ENCODE measurements at regions not wholly inside any gene's neighbourhood (a gene's known extent, or its start where the extent isn't known, plus 50 kb on each side); places are given as distances from the start of the nearest gene placed in this dataset.
A peak's percentile ranks its signal among the peaks of the same experiment; 100 is the strongest.

GRCh38 chr5:63495225-63495624, 467.0 kb downstream of the HTR1A start:
- no peak overlapping the region for H2BK120ac ChIP-seq (replicated peaks; ENCODE audit: low read depth, low read length)
- H3K4ac ChIP-seq (replicated peaks; ENCODE audit: insufficient read length, low read depth, low read length): no peak overlapping the region
- H2BK15ac ChIP-seq (ENCODE audit: low read length): no peak overlapping the region
- H3K27me3 ChIP-seq (replicated peaks in 1 of 4; ENCODE audit: control insufficient read depth in 3 of 4, extremely low read depth in 1 of 4, insufficient read depth in 3 of 4, low read length in 3 of 4): no peaks in the 10 kb centered on the region
- no peak overlapping the region for H2BK20ac ChIP-seq (ENCODE audit: low read length)
- H3K9me3 ChIP-seq (ENCODE audit: insufficient read depth in 2 of 2, low read depth in 1 of 2, low read length in 1 of 2): no peaks in the 10 kb centered on the region
- DNase-seq (ENCODE audit: low read depth in 1 of 2, low spot score in 2 of 2): no peak
- no peak overlapping the region for H3K9ac ChIP-seq (replicated peaks in 1 of 4; ENCODE audit: extremely low read depth in 1 of 4, low read depth in 3 of 4, low read length in 3 of 4)
- H4K5ac ChIP-seq (ENCODE audit: insufficient read length, low read depth, low read length): no peak overlapping the region
- H4K91ac ChIP-seq (replicated peaks; ENCODE audit: insufficient read length, low read length): no peak overlapping the region
- H3K56ac ChIP-seq (replicated peaks; ENCODE audit: insufficient read length, low read depth, low read length): no peak overlapping the region
- H2AK5ac ChIP-seq (ENCODE audit: low read depth, low read length): no peak overlapping the region
- H3K27ac ChIP-seq (ENCODE audit: low read depth, low read length): no peak overlapping the region
- ChIA-PET POLR2A (ENCODE audit: partially characterized antibody) (no interaction called here), CTCF (ENCODE audit: partially characterized antibody) (no interaction called here)
- H3K18ac ChIP-seq (ENCODE audit: extremely low read depth, low read length): 0 out of 2 replicates have a peak overlapping the region, but pooled peaks have one; percentile 9
- H3K23me2 ChIP-seq (ENCODE audit: low read depth, low read length): no peaks in the 10 kb centered on the region
- no peaks in the 10 kb centered on the region for H3K36me3 ChIP-seq (ENCODE audit: control insufficient read depth in 2 of 4, insufficient read depth in 4 of 4, low read length in 3 of 4)
- no peak for FAIRE-seq
- no peak for TF ChIP-seq ATF3 (IDR thresholded peaks at IDR 0.05; ENCODE audit: insufficient read depth, low read depth, low read length)
- TF ChIP-seq CTCF (IDR thresholded peaks at IDR 0.05; ENCODE audit: control extremely low read depth in 1 of 3, insufficient read depth in 1 of 3, low read depth in 1 of 3, low read length in 3 of 3): no peak
- 0 out of 2 replicates have a peak, but pooled peaks have one; percentile 24 for TF ChIP-seq TEAD4 (IDR thresholded peaks at IDR 0.05; ENCODE audit: low read depth, low read length)
- H2BK12ac ChIP-seq (ENCODE audit: low read depth, low read length): no peak overlapping the region
- H3K4me2 ChIP-seq (ENCODE audit: insufficient read depth in 1 of 2, low read depth in 2 of 2, low read length in 2 of 2): no peak overlapping the region; a peak in 1 of 4 replicates
- no peak overlapping the region for H3K4me3 ChIP-seq (ENCODE audit: extremely low read depth in 1 of 4, insufficient read depth in 2 of 4, low read depth in 3 of 4, low read length in 4 of 4)
- no peak overlapping the region for H3K14ac ChIP-seq (ENCODE audit: insufficient read length)
- H3K79me1 ChIP-seq (ENCODE audit: low read depth, low read length): no peaks in the 10 kb centered on the region
- H2AFZ ChIP-seq (ENCODE audit: low read length): peak overlapping the region; percentile 86
- no peak overlapping the region for H2BK5ac ChIP-seq (ENCODE audit: low read depth, low read length)
- no peak overlapping the region for H3K23ac ChIP-seq (ENCODE audit: insufficient read length)
- H3K79me2 ChIP-seq (ENCODE audit: control insufficient read depth in 1 of 2, insufficient read depth in 2 of 2, low read length in 2 of 2): no peaks in the 10 kb centered on the region
- no peak overlapping the region for H4K8ac ChIP-seq (ENCODE audit: extremely low read depth, insufficient read depth, low read length)
- H3K4me1 ChIP-seq (replicated peaks in 1 of 4; ENCODE audit: control insufficient read depth in 3 of 4, insufficient read depth in 4 of 4, low read length in 3 of 4): peaks cover 0 to 2% (median 0%) of the 10 kb centered on the region in 4 experiments; a peak in 1 of 7 replicates
- no peaks in the 10 kb centered on the region for H4K20me1 ChIP-seq (replicated peaks in 1 of 2; ENCODE audit: control insufficient read depth in 1 of 2, insufficient read depth in 2 of 2, low read length in 2 of 2)

All from H1 (cell line).